Coronary artery (tissue), 2 donors: ENCODE measurements at regions not wholly inside any gene's neighbourhood (a gene's known extent, or its start where the extent isn't known, plus 50 kb on each side); places are given as distances from the start of the nearest gene placed in this dataset.

Experiments used
- DNase-seq: peaks from one replicate; pipeline ENCODE4 v3.0.0-alpha.2; 2017; ENCODE audit warnings: low spot score
- H3K27ac ChIP-seq, 2 donors: fragments of 200-600 bp; sonication (generic); one replicate each; pipeline ENCODE4 v1.5.1; 2016 to 2019
- H3K4me3 ChIP-seq: fragments of 200-600 bp; sonication (generic); 2 replicates; pipeline ENCODE4 v1.5.1; 2016; ENCODE audit warnings: mild to moderate bottlenecking, moderate library complexity
- CTCF ChIP-seq: fragments of 200-600 bp; sonication (generic); IDR thresholded peaks from one replicate; pipeline ENCODE4 v1.5.1; 2019; ENCODE audit warnings: antibody characterized with exemption

- Histone ChIP-seq H3K4me3 (no peak overlapping the region), H3K27ac (no peak overlapping the region)
- TF ChIP-seq CTCF: no peak
- DNase-seq: no peak
These were observed 354.9 kb downstream of the DIRAS2 start for GRCh38 chr9:90287567-90288274.

- TF ChIP-seq CTCF: no peak
- DNase-seq: no peak
- Histone ChIP-seq H3K27ac (no peak overlapping the region), H3K4me3 (no peak overlapping the region)
These were observed 354.4 kb downstream of the DIRAS2 start for GRCh38 chr9:90288275-90288639.

GRCh38 chr9:90290716-90291485 is 351.7 kb downstream of the DIRAS2 start:
- no peak for TF ChIP-seq CTCF
- no peak overlapping the region for H3K4me3 ChIP-seq
- H3K27ac ChIP-seq: no peak overlapping the region
- no peak for DNase-seq

- no peak for TF ChIP-seq CTCF
- Histone ChIP-seq H3K4me3 (no peak overlapping the region), H3K27ac (no peak overlapping the region)
- no peak for DNase-seq
These were observed 346.1 kb downstream of the DIRAS2 start for GRCh38 chr9:90296539-90296938.

- no peak for TF ChIP-seq CTCF
- Histone ChIP-seq H3K4me3 (no peak overlapping the region), H3K27ac (no peak overlapping the region)
- DNase-seq: no peak
These were observed 342.7 kb downstream of the DIRAS2 start for GRCh38 chr9:90299968-90300367.

GRCh38 chr9:90300611-90301276 is 341.9 kb downstream of the DIRAS2 start:
- no peak for TF ChIP-seq CTCF
- H3K4me3 ChIP-seq: no peak overlapping the region
- H3K27ac ChIP-seq: no peak overlapping the region
- DNase-seq: no peak
